ENCODE measurements at regions not wholly inside any gene's neighbourhood (a gene's known extent, or its start where the extent isn't known, plus 50 kb on each side); places are given as distances from the start of the nearest gene placed in this dataset.

GRCh38 chr3:74511078-74511477 is 103.4 kb downstream of the CNTN3 start:
- intact Hi-C loops (cut with DNase I) = no loop called here
- DNase-seq = no peak

GRCh38 chr3:74510261-74510818 is 104.1 kb downstream of the CNTN3 start:
- intact Hi-C loops (cut with DNase I) = no loop called here
- no peak for DNase-seq

GRCh38 chr3:74507691-74508090 is 106.8 kb downstream of the CNTN3 start:
- DNase-seq = no peak
- intact Hi-C loops (cut with DNase I) = no loop called here

- intact Hi-C loops (cut with DNase I) = no loop called here
- no peak for DNase-seq
These were observed 108.2 kb downstream of the CNTN3 start for GRCh38 chr3:74506246-74506645.

DNA sequence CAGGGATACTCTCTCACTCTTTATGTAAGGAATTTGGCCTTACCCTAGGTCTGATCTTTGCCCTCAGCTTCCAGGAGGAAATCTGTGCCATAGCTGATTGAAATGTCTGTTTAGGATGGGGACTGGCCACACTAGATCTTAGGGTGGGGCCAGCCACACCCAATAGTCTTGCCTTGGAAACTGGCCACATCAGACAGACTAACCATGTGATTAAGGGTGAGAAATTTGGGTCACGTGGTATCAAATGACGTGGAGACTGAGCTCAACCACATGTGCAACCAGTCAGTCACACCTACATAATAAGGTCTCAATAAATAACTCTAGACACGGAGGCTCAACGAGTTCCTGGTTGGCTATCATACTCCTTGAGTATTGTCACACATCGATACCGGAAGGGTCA is 113.5 kb downstream of the CNTN3 start:
- intact Hi-C loops (cut with DNase I) = no loop called here
- DNase-seq = no peak

GRCh38 chr3:74500257-74500656 is 114.2 kb downstream of the CNTN3 start:
- intact Hi-C loops (cut with DNase I) = no loop called here
- no peak for DNase-seq

DNA sequence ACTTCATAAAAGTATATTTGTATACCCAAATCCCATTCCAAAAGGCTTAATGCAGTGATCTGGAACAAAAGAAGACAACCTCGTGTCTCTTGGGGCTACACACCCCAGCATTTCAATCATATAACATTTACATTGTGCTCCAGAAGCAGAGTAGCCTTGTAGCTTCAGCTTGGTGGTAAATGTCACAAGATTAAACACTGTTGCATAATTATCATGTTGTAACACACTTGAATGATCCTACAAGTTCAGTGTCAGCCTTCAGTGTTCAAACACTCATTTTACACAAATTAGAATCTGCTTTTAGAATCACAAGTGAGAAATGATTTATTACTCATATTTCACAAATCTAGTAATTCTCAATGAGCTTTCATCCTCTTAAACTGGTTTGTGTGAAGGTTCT is 122.6 kb downstream of the CNTN3 start:
- intact Hi-C loops (cut with DNase I) = no loop called here
- no peak for DNase-seq

- no peak for DNase-seq
- intact Hi-C loops (cut with DNase I) = no loop called here
These were observed 125.2 kb downstream of the CNTN3 start for GRCh38 chr3:74489050-74489792.

DNA sequence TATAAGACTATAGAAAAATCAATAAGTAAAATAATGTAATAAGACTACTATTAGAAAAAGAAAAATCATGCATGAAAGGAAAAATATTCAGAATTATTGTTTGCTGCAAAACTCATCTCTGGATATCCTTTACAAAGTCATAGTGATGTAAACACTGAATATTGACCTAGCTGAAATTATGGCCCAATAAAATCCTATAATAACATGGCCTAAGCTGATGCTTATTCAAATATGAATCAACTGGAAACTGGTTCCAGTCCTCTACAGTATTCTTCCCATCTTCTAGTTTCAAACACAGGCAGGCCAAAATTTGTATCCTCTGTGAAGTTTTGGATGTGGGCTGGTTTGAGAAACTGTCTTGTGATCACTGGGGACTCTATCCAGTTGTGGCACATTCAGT is 134.5 kb downstream of the CNTN3 start:
- no peak for DNase-seq
- intact Hi-C loops (cut with DNase I) = no loop called here

- intact Hi-C loops (cut with DNase I) = no loop called here
- DNase-seq = no peak
These were observed 144.1 kb downstream of the CNTN3 start for GRCh38 chr3:74470313-74470712.

DNA sequence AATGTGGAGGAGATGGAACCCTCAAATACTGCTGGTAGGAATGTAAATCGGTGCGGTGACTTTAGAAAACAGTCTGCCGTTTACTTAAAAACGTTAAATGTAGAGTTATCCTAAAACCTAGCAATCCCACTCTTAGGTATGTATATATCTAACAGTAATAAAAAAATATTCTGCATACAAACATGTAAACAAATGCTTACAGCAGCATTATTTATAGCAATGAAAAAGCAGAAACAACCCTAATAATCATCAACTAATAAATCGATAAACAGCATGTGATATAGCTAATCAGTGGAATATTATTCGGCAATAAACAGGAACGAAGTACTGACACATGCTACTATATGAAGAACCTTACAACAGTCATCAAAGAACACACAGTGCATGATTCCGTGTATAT is 144.7 kb downstream of the CNTN3 start:
- intact Hi-C loops (cut with DNase I) = no loop called here

DNA sequence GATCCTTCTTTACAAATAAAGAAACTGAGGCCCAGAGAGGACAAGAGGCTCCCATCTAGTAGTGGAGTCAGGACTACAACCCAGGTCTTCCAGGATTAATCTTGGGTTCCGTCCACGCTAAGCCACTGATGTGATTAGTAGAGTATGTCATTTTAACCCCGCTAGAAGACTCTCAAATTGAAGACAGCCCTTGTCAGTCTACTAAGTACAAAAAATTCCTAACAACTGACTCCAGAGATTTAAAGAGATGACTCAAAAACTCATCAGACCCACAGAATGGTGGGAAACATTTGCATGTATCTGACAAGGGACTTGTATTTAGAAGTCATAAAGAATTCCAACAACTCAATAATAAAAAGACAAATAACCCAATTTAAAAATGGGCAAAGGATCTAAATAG is 145.3 kb downstream of the CNTN3 start:
- DNase-seq = no peak
- intact Hi-C loops (cut with DNase I) = no loop called here

More for the DNA sequence above, 144.7 kb downstream of the CNTN3 start:
- no peak for DNase-seq

GRCh38 chr3:74465715-74466410 is 148.6 kb downstream of the CNTN3 start:
- peak in 19 of 42 donors; percentile 1 to 42 (median 8) for DNase-seq
- intact Hi-C loops (cut with DNase I) = no loop called here

DNA sequence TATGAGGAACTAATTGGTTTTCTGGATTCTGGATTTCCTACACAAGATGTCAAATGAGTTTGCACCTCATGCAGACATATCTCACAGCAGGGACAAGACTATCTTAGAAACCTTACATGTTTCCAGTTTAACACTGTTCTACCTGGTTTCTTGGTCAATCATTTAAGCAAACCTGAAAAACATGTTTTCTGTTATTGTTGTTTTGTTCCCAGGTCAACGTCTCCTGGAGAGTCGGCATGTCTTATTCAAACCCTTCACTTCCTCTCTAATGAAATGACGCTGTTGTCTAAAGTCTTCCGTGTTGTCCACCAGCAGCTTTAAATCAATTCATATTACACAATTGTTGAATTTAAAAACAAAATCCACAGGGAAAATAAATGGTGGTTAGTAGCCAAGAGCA is 150.9 kb downstream of the CNTN3 start:
- DNase-seq = no peak
- intact Hi-C loops (cut with DNase I) = no loop called here

GRCh38 chr3:74456166-74456565 is 158.3 kb downstream of the CNTN3 start:
- DNase-seq = no peak
- intact Hi-C loops (cut with DNase I) = no loop called here

GRCh38 chr3:74447221-74447620 is 167.2 kb downstream of the CNTN3 start:
- intact Hi-C loops (cut with DNase I) = no loop called here
- no peak for DNase-seq

DNA sequence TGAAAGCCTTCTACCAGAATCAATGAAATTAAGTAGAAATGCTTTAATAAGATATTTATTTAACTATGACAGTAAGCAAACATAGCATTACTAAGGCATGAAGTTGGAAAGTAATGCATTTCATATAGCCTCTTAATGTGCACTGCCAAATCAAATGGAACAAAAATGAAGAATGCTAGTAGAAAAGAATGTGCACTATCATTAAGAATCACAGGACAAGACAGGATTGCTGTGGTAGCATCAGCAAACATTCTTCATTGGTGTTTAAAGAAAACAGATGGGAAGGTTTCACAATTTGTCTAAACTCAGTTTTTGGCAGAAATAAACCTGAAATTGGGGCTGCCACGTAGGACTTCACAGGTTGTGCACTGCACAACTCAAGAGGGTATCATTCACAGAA is 168.9 kb downstream of the CNTN3 start:
- intact Hi-C loops (cut with DNase I) = no loop called here
- no peak for DNase-seq

GRCh38 chr3:74443102-74443501 is 171.4 kb downstream of the CNTN3 start:
- DNase-seq = no peak
- intact Hi-C loops (cut with DNase I) = no loop called here

- DNase-seq = no peak
- intact Hi-C loops (cut with DNase I) = no loop called here
These were observed 171.8 kb downstream of the CNTN3 start for GRCh38 chr3:74442683-74443082.

DNA sequence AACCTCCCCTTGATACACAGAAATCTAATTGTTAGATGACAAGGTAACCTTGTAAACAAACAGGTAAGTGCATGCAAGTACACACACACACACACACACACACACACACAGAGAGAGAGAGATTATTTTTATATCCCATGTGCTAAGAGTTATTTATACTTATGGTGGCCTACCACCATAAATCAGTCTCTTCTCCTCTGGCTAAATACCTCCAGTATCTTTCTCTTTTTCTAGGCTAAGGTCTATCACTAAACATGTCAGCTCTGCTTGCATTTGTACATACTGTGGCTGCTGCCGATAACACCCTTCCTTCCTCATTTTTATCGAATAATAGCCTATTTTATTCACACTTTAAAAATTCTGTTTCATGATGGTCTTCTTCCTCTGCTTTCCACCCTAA is 172.4 kb downstream of the CNTN3 start:
- intact Hi-C loops (cut with DNase I) = no loop called here
- no peak for DNase-seq

DNA sequence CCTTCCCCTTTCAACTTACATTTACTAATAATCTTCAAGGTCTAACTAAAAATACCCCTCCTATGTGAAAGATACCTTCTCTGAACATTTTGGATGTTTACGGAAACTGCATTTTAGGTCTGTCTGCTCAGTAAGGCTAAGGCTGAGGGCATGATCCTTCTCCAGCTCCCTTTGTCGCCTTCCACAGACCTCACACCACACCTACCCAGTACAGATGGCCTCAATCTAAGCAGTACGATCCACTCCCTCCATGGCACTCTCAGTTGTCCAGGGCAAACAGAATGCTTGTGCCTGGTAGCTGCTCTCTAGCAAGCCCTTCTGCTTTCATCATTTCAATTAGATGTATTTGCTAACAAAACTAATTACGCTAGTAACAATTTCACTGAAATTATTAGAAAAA is 178.3 kb downstream of the CNTN3 start:
- DNase-seq = no peak
- intact Hi-C loops (cut with DNase I) = no loop called here
